ENCODE measurements at regions not wholly inside any gene's neighbourhood (a gene's known extent, or its start where the extent isn't known, plus 50 kb on each side); places are given as distances from the start of the nearest gene placed in this dataset.

DNA sequence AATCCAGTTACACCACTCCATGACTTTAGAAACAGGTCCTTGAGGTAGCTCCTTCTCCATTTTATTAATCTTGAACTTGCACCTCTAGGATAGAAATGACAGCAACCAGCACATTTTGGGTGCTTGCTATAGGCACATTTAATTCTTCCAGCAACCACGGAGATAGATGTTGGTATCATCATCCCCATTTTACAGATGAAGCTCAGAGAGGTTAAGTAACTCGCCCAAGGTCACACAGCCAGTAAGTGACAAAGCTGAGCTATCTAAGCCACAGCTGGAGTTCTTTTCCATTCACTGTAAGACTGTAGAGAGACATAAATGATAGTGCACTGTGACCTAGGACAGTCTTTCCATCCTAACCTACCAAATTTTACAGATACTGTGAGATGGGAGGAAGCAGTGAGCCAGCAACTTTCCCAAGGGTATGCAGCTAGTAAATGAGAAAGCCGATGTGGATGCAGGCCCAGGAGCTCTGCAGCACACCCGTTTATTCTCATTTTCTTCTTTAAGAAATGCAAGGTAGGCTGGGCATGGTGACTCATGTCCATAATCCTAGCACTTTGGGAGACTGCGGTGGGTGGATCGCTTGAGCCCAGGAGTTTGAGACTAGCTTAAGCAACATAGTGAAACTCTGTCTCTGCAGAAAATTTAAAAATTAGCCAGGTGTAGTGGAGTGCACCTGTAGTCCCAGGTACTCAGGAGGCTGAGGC, 103.2 kb downstream of the TBX5 start:
- Histone ChIP-seq H3K27me3 (no peaks in the 10 kb centered on the region), H3K4me3 (no peak overlapping the region), H3K36me3 (no peaks in the 10 kb centered on the region), H3K27ac (no peak overlapping the region), H3K4me1 (ENCODE audit: low read depth) (peaks cover 9% of the 10 kb centered on the region), H3K9me3 (ENCODE audit: low read depth) (no peaks in the 10 kb centered on the region)
- no peak for DNase-seq (ENCODE audit: low read depth in 1 of 2, low spot score in 1 of 2)
- TF ChIP-seq, protein P1, sequence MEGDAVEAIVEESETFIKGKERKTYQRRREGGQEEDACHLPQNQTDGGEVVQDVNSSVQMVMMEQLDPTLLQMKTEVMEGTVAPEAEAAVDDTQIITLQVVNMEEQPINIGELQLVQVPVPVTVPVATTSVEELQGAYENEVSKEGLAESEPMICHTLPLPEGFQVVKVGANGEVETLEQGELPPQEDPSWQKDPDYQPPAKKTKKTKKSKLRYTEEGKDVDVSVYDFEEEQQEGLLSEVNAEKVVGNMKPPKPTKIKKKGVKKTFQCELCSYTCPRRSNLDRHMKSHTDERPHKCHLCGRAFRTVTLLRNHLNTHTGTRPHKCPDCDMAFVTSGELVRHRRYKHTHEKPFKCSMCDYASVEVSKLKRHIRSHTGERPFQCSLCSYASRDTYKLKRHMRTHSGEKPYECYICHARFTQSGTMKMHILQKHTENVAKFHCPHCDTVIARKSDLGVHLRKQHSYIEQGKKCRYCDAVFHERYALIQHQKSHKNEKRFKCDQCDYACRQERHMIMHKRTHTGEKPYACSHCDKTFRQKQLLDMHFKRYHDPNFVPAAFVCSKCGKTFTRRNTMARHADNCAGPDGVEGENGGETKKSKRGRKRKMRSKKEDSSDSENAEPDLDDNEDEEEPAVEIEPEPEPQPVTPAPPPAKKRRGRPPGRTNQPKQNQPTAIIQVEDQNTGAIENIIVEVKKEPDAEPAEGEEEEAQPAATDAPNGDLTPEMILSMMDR (IDR thresholded peaks at IDR 0.05; ENCODE audit: low read depth, low read length) = no peak

DNA sequence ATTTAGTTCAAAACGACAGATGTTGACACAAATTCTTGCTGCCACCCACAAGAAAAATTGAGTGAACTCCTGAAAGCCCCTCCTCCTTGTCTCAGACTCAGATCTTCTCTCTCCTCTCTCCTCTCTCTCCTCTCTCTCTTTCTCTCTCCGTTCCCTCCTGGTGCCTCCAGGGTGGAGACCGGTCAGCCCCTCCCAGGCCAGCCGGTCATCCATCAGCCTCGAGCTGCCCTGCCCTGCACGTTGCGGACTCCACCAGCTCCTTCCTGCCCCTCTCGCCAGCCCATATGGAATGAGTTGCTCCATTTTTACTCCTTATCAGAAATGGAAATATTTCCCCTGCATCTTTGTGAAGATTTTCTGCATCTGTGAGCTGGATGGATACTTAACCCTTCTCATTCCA, 103.8 kb downstream of the TBX5 start:
- H3K4me1 ChIP-seq (ENCODE audit: low read depth) = peaks cover 9% of the 10 kb centered on the region
- H3K27ac ChIP-seq = no peak overlapping the region
- peak in 1 of 2 donors; percentile 35 for DNase-seq (ENCODE audit: low read depth in 1 of 2, low spot score in 1 of 2)
- TF ChIP-seq, protein P1 (IDR thresholded peaks at IDR 0.05; ENCODE audit: low read depth, low read length) = no peak
- no peaks in the 10 kb centered on the region for H3K9me3 ChIP-seq (ENCODE audit: low read depth)
- no peaks in the 10 kb centered on the region for H3K36me3 ChIP-seq
- no peak overlapping the region for H3K4me3 ChIP-seq
- no peaks in the 10 kb centered on the region for H3K27me3 ChIP-seq

DNA sequence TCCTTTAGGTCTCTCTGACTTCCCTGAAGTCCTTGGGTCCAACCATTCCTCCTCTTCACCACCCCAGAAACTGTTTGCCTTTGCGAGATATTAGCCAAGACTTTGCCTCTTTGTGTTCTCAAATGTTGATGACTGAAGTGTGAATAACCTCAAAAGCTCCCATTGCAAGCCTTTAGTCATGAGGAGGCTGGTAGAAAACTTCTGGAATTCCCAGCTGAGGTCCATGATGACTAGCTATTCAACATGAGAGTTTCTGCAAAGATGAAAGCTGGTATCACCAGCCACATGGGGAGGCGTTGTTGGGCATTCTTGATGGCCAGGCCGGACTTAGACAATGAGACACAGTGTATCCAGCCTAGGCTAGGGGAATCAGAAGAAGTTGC, 111.7 kb downstream of the TBX5 start:
- Histone ChIP-seq H3K9me3 (ENCODE audit: low read depth) (no peaks in the 10 kb centered on the region), H3K36me3 (no peaks in the 10 kb centered on the region), H3K4me3 (no peak overlapping the region), H3K27me3 (no peaks in the 10 kb centered on the region), H3K4me1 (ENCODE audit: low read depth) (no peaks in the 10 kb centered on the region), H3K27ac (no peak overlapping the region)
- DNase-seq (ENCODE audit: low read depth in 1 of 2, low spot score in 1 of 2) = no peak
- TF ChIP-seq, protein P1 (IDR thresholded peaks at IDR 0.05; ENCODE audit: low read depth, low read length) = no peak

DNA sequence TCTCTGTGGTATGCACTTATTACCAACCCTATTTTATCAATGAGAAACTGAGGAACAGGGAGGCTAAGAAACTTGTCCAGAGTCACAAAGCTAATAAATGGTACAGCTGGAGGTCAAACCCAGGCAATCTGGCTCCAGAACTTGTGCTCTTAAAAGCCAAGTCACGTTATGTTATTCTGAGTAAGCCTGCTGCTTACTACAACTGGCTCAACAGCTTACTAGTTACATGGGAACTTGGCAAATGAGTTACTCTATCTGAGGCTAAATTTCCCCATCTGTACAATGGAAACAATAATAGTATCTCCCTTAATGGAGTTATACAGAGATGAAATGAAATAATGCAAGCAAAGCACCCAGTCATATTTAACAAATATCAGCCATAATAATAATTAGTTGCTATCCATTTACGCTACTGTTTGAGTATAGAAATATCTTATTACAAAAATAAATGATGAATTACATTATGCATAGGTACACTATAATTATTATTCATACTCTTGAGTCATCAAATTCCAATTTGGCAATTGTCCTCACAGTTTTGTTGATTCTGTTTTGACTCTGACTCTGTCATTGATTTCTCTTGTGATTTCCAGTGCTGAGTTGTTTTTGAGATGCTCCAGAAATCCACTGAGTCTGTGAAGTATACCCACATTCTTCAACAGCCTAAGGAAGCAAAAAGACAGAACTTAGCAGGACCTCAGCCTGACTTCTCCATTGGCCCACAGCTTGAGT, 112.2 kb downstream of the TBX5 start:
- TF ChIP-seq, protein P1 (IDR thresholded peaks at IDR 0.05; ENCODE audit: low read depth, low read length) = no peak
- no peak for DNase-seq (ENCODE audit: low read depth in 1 of 2, low spot score in 1 of 2)
- peaks cover 2% of the 10 kb centered on the region for H3K4me1 ChIP-seq (ENCODE audit: low read depth)
- H3K4me3 ChIP-seq = no peak overlapping the region
- no peak overlapping the region for H3K27ac ChIP-seq
- no peaks in the 10 kb centered on the region for H3K9me3 ChIP-seq (ENCODE audit: low read depth)
- no peaks in the 10 kb centered on the region for H3K27me3 ChIP-seq
- H3K36me3 ChIP-seq = no peaks in the 10 kb centered on the region

DNA sequence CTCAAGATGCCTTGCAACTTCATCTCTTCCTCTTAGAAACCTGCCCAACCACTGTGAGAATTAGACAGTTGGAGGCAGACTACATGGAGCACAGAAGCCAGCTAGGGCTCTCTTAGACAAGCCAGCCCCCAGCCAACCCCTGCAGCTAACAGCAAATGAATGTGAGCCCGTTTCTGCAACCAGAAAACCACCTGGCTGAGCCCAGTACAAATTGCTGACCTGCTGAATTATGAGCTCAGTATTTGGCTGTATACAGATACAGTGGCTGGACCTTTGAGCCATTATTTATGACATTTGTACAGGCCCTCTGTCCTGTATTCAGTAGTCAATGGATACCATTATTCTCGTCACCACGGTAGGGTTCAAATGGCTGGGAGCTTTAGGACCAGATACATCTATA, 112.9 kb downstream of the TBX5 start:
- TF ChIP-seq, protein P1 (IDR thresholded peaks at IDR 0.05; ENCODE audit: low read depth, low read length) = no peak
- Histone ChIP-seq H3K27me3 (no peaks in the 10 kb centered on the region), H3K36me3 (no peaks in the 10 kb centered on the region), H3K4me1 (ENCODE audit: low read depth) (peaks cover 9% of the 10 kb centered on the region), H3K27ac (no peak overlapping the region), H3K4me3 (no peak overlapping the region), H3K9me3 (ENCODE audit: low read depth) (no peaks in the 10 kb centered on the region)
- DNase-seq (ENCODE audit: low read depth in 1 of 2, low spot score in 1 of 2) = no peak
